K562 (cell line): ENCODE measurements at regions not wholly inside any gene's neighbourhood (a gene's known extent, or its start where the extent isn't known, plus 50 kb on each side); places are given as distances from the start of the nearest gene placed in this dataset.

Source experiments
- CBX2 ChIP-seq: fragments of 200-600 bp; sonication (generic); IDR thresholded peaks from one replicate; pipeline ENCODE4 v1.6.1; 2012; ENCODE audit warnings: mild to moderate bottlenecking, low read length, inconsistent platforms; ENCODE audit not compliant: insufficient read depth, poor library complexity, severe bottlenecking
- JUNB ChIP-seq: fragments of 450-650 bp; formaldehyde crosslinking; conservative IDR thresholded peaks from 2 replicates; pipeline ENCODE4 v1.4.0; 2020; ENCODE audit warnings: mild to moderate bottlenecking
- SAFB2 ChIP-seq: fragments of 200-400 bp; formaldehyde crosslinking; IDR thresholded peaks from 2 replicates; pipeline ENCODE4 v1.6.1; 2018; ENCODE audit warnings: borderline replicate concordance, low read length, low read depth, moderate library complexity; ENCODE audit not compliant: severe bottlenecking
- ZBTB11 ChIP-seq, 3 experiments: fragments of 200-800 bp in 1 of 3; fragments of 250-450 bp in 1 of 3; fragments of 450-650 bp in 1 of 3; sonication (Bioruptor Pico) in 1 of 3; sonication (Bioruptor generic) in 1 of 3; formaldehyde crosslinking in 1 of 3; IDR thresholded peaks; 2 replicates each; pipeline versions ENCODE4 v1.6.1 to v1.8.0; 2016 to 2022; ENCODE audit warnings: mild to moderate bottlenecking in 2 of 3, missing genetic modification characterization in 2 of 3, missing compliant biosample characterization in 1 of 3, moderate library complexity in 1 of 3
- ZNF644 ChIP-seq: fragments of 200-800 bp; sonication (Bioruptor generic); IDR thresholded peaks from 2 replicates; pipeline ENCODE4 v1.6.1; 2016; ENCODE audit warnings: low read depth, missing genetic modification characterization, missing compliant biosample characterization

DNA sequence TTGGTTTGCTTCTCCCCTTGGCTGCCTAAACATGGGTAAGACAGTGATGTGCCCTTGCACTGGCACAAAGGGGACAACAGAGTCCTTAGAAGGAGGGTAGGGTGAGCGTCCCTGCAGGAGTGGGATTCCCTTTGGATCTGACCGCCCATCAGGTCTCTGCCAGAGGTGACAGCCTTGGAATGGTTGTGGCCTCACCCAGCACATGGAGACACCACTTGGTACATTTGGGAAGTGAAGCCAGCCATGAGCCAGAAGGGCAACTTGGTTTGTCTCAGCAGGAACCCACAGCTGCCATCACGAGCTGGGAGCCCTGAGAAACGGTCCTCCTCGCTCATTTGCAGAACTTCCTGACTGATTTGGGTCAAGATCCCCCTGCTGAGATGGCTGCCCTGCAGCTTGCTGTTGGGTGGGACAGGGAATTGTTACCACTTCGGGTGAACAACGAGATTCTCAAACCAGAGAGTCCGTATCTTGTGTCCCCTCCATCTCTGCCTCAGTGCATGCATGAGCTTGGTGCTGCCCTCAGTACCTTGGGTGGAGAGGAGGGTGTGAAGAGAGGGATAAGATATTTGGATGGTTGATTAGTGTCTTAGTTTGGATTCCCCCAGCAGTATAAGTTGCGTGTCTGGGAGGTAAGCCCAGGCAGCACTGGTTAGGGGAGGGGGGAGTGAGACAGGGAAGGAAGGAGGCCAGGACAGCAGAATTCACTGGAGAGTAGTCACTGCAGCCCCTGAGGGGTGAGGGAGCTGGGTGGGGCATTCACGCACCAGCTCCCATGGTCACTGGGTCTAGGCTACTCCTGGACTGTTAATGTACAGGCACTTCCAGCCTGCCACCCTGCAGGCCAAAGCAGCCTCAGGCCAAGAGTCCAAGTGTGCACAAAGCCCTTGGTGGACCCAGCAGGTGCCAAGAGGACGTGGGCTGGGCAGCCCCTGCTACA is 168.8 kb upstream of the TOPAZ1 start:
- TF ChIP-seq SAFB2 (no peak), ZNF644 (tag) (no peak), CBX2 (no peak), JUNB (CRISPR knock-in tag) (no peak), ZBTB11 (CRISPR knock-in tag; IDR thresholded peaks at IDR 0.05) (no peak)
